ENCODE measurements at regions not wholly inside any gene's neighbourhood (a gene's known extent, or its start where the extent isn't known, plus 50 kb on each side); places are given as distances from the start of the nearest gene placed in this dataset.

- no peak overlapping the region for H3K27ac ChIP-seq
- H3K4me1 ChIP-seq: no peaks in the 10 kb centered on the region
- H3K27me3 ChIP-seq: peaks cover 0 to 14% (median 0%) of the 10 kb centered on the region in 7 donors
- intact Hi-C loops (cut with DNase I): no loop called here
- peaks cover 0 to 6% (median 2%) of the 10 kb centered on the region in 11 donors for H3K9me3 ChIP-seq
- H3K36me3 ChIP-seq: no peaks in the 10 kb centered on the region
- ATAC-seq: no peak
- no peak overlapping the region for H3K4me3 ChIP-seq
- DNase-seq: no peak
- TF ChIP-seq CTCF (IDR thresholded peaks at IDR 0.05): no peak
- WGBS, 2 donors: 76 to 84% methylated on average over 6 of the region's 6 CpGs
These were observed 131.8 kb downstream of the KCTD15 start for GRCh38 chr19:33928458-33928950.

GRCh38 chr19:33933931-33934330, 137.3 kb downstream of the KCTD15 start:
- Histone ChIP-seq H3K27me3 (peaks cover 0 to 6% (median 0%) of the 10 kb centered on the region in 7 donors), H3K4me1 (no peaks in the 10 kb centered on the region), H3K27ac (no peak overlapping the region), H3K36me3 (no peaks in the 10 kb centered on the region), H3K4me3 (no peak overlapping the region), H3K9me3 (peaks cover 0 to 23% (median 14%) of the 10 kb centered on the region in 11 donors)
- no peak for DNase-seq
- no peak for TF ChIP-seq CTCF (IDR thresholded peaks at IDR 0.05)
- ATAC-seq: no peak
- 71 to 76% methylated on average over 2 of the region's 2 CpGs for WGBS, 2 donors
- intact Hi-C loops (cut with DNase I): no loop called here

- ATAC-seq (no peak), DNase-seq (no peak)
- no peak for TF ChIP-seq CTCF (IDR thresholded peaks at IDR 0.05)
- H3K27me3 ChIP-seq: peaks cover 0 to 7% (median 0%) of the 10 kb centered on the region in 7 donors
- no peak overlapping the region for H3K27ac ChIP-seq
- no peak overlapping the region for H3K4me3 ChIP-seq
- peaks cover 0 to 15% (median 9%) of the 10 kb centered on the region in 11 donors for H3K9me3 ChIP-seq
- no peaks in the 10 kb centered on the region for H3K4me1 ChIP-seq
- WGBS, 2 donors: 61% methylated on average over 15 of the region's 15 CpGs
- intact Hi-C loops (cut with DNase I): no loop called here
- no peaks in the 10 kb centered on the region for H3K36me3 ChIP-seq
These were observed 142.2 kb downstream of the KCTD15 start for GRCh38 chr19:33938821-33939220.

- 72 to 80% methylated on average over 4 to 5 of the region's 5 CpGs for WGBS, 2 donors
- H3K9me3 ChIP-seq: peaks cover 0 to 6% (median 0%) of the 10 kb centered on the region in 11 donors
- H3K4me1 ChIP-seq: no peaks in the 10 kb centered on the region
- TF ChIP-seq CTCF (IDR thresholded peaks at IDR 0.05): no peak
- DNase-seq (no peak), ATAC-seq (no peak)
- no peaks in the 10 kb centered on the region for H3K36me3 ChIP-seq
- intact Hi-C loops (cut with DNase I): no loop called here
- no peak overlapping the region for H3K27ac ChIP-seq
- H3K27me3 ChIP-seq: peaks cover 0 to 7% (median 0%) of the 10 kb centered on the region in 7 donors
- no peak overlapping the region for H3K4me3 ChIP-seq
These were observed 144.5 kb downstream of the KCTD15 start for GRCh38 chr19:33941133-33941532.
